ENCODE measurements at regions not wholly inside any gene's neighbourhood (a gene's known extent, or its start where the extent isn't known, plus 50 kb on each side); places are given as distances from the start of the nearest gene placed in this dataset.

- H3K27me3 Mint-ChIP-seq (ENCODE audit: low read depth) = peaks cover 2% of the 10 kb centered on the region
- no peak overlapping the region for H3K27ac Mint-ChIP-seq (ENCODE audit: unreplicated experiment)
- DNase-seq (ENCODE audit: low read depth, low spot score) = no peak
- no peak overlapping the region for H3K4me3 Mint-ChIP-seq
- no peaks in the 10 kb centered on the region for H3K36me3 Mint-ChIP-seq (ENCODE audit: low read depth)
- TF ChIP-seq, protein P1, sequence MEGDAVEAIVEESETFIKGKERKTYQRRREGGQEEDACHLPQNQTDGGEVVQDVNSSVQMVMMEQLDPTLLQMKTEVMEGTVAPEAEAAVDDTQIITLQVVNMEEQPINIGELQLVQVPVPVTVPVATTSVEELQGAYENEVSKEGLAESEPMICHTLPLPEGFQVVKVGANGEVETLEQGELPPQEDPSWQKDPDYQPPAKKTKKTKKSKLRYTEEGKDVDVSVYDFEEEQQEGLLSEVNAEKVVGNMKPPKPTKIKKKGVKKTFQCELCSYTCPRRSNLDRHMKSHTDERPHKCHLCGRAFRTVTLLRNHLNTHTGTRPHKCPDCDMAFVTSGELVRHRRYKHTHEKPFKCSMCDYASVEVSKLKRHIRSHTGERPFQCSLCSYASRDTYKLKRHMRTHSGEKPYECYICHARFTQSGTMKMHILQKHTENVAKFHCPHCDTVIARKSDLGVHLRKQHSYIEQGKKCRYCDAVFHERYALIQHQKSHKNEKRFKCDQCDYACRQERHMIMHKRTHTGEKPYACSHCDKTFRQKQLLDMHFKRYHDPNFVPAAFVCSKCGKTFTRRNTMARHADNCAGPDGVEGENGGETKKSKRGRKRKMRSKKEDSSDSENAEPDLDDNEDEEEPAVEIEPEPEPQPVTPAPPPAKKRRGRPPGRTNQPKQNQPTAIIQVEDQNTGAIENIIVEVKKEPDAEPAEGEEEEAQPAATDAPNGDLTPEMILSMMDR (conservative IDR thresholded peaks at IDR 0.05) = no peak
- no peaks in the 10 kb centered on the region for H3K9me3 Mint-ChIP-seq
- H3K4me1 Mint-ChIP-seq = peaks cover 18% of the 10 kb centered on the region
These were observed 222.1 kb downstream of the MZT1 start for GRCh38 chr13:72505376-72505775.

GRCh38 chr13:72504131-72504841 lies 223.1 kb downstream of the MZT1 start:
- Mint-ChIP-seq H3K27me3 (ENCODE audit: low read depth) (peaks cover 2% of the 10 kb centered on the region), H3K9me3 (no peaks in the 10 kb centered on the region), H3K27ac (ENCODE audit: unreplicated experiment) (no peak overlapping the region), H3K36me3 (ENCODE audit: low read depth) (no peaks in the 10 kb centered on the region), H3K4me3 (no peak overlapping the region), H3K4me1 (peaks cover 18% of the 10 kb centered on the region)
- DNase-seq (ENCODE audit: low read depth, low spot score) = no peak
- TF ChIP-seq, protein P1 (conservative IDR thresholded peaks at IDR 0.05) = no peak

- no peaks in the 10 kb centered on the region for H3K27me3 Mint-ChIP-seq (ENCODE audit: low read depth)
- no peak for DNase-seq (ENCODE audit: low read depth, low spot score)
- H3K4me3 Mint-ChIP-seq = no peak overlapping the region
- H3K36me3 Mint-ChIP-seq (ENCODE audit: low read depth) = no peaks in the 10 kb centered on the region
- no peak overlapping the region for H3K27ac Mint-ChIP-seq (ENCODE audit: unreplicated experiment)
- no peaks in the 10 kb centered on the region for H3K9me3 Mint-ChIP-seq
- peaks cover 15% of the 10 kb centered on the region for H3K4me1 Mint-ChIP-seq
- TF ChIP-seq, protein P1 (conservative IDR thresholded peaks at IDR 0.05) = no peak
These were observed 226.6 kb downstream of the MZT1 start for GRCh38 chr13:72500851-72501250.

GRCh38 chr13:72495681-72496080 lies 231.7 kb downstream of the MZT1 start:
- DNase-seq (ENCODE audit: low read depth, low spot score) = no peak
- Mint-ChIP-seq H3K9me3 (peaks cover 2% of the 10 kb centered on the region), H3K4me3 (no peak overlapping the region), H3K27ac (ENCODE audit: unreplicated experiment) (no peak overlapping the region), H3K36me3 (ENCODE audit: low read depth) (no peaks in the 10 kb centered on the region), H3K4me1 (no peaks in the 10 kb centered on the region), H3K27me3 (ENCODE audit: low read depth) (no peaks in the 10 kb centered on the region)
- TF ChIP-seq, protein P1 (conservative IDR thresholded peaks at IDR 0.05) = no peak

GRCh38 chr13:72489751-72490150 lies 237.7 kb downstream of the MZT1 start:
- no peak for DNase-seq (ENCODE audit: low read depth, low spot score)
- H3K36me3 Mint-ChIP-seq (ENCODE audit: low read depth) = peaks cover 2% of the 10 kb centered on the region
- no peaks in the 10 kb centered on the region for H3K27me3 Mint-ChIP-seq (ENCODE audit: low read depth)
- peaks cover 13% of the 10 kb centered on the region for H3K9me3 Mint-ChIP-seq
- H3K4me1 Mint-ChIP-seq = no peaks in the 10 kb centered on the region
- TF ChIP-seq, protein P1 (conservative IDR thresholded peaks at IDR 0.05) = no peak
- H3K27ac Mint-ChIP-seq (ENCODE audit: unreplicated experiment) = no peak overlapping the region
- H3K4me3 Mint-ChIP-seq = no peak overlapping the region
